Glutamatergic neuron (in vitro differentiated cells): ENCODE measurements at regions not wholly inside any gene's neighbourhood (a gene's known extent, or its start where the extent isn't known, plus 50 kb on each side); places are given as distances from the start of the nearest gene placed in this dataset.

Experiments used
- DNase-seq: peaks from one replicate; pipeline ENCODE4 v3.0.0; 2022
- H3K27ac Mint-ChIP-seq: one replicate; pipeline ENCODE4 v1.8.0; 2020; ENCODE audit warnings: mild to moderate bottlenecking, mixed read lengths, inconsistent platforms; ENCODE audit not compliant: unreplicated experiment
- H3K27me3 Mint-ChIP-seq: one replicate; pipeline ENCODE4 v1.8.0; 2020; ENCODE audit warnings: mild to moderate bottlenecking, moderate library complexity, mixed read lengths, inconsistent platforms; ENCODE audit not compliant: unreplicated experiment
- H3K36me3 Mint-ChIP-seq: one replicate; pipeline ENCODE4 v1.8.0; 2020; ENCODE audit warnings: mild to moderate bottlenecking, mixed read lengths, inconsistent platforms; ENCODE audit not compliant: unreplicated experiment
- H3K4me1 Mint-ChIP-seq: one replicate; pipeline ENCODE4 v1.8.0; 2020; ENCODE audit warnings: mild to moderate bottlenecking, low read depth, mixed read lengths, inconsistent platforms; ENCODE audit not compliant: unreplicated experiment
- H3K4me3 Mint-ChIP-seq: one replicate; pipeline ENCODE4 v1.8.0; 2020; ENCODE audit warnings: mild to moderate bottlenecking, mixed read lengths, inconsistent platforms; ENCODE audit not compliant: unreplicated experiment
- H3K9me3 Mint-ChIP-seq: one replicate; pipeline ENCODE4 v1.8.0; 2020; ENCODE audit warnings: mild to moderate bottlenecking, moderate library complexity, mixed read lengths, inconsistent platforms; ENCODE audit not compliant: unreplicated experiment
- CTCF ChIP-seq: fragments of 200-600 bp; sonication (generic); IDR thresholded peaks from one replicate; pipeline ENCODE4 v1.5.0; 2021; ENCODE audit not compliant: partially characterized antibody, unreplicated experiment

- H3K27ac Mint-ChIP-seq = peak overlapping the region; percentile 93
- TF ChIP-seq CTCF = no peak
- no peak for DNase-seq
- H3K36me3 Mint-ChIP-seq = peaks cover 6% of the 10 kb centered on the region
- peak overlapping the region; percentile 63 for H3K4me3 Mint-ChIP-seq
- peaks cover 10% of the 10 kb centered on the region for H3K9me3 Mint-ChIP-seq
- H3K27me3 Mint-ChIP-seq = peaks cover 5% of the 10 kb centered on the region
- peaks cover 16% of the 10 kb centered on the region for H3K4me1 Mint-ChIP-seq
These were observed 429.1 kb downstream of the SEMA3D start for GRCh38 chr7:84757761-84758160.

- DNase-seq = no peak
- H3K4me1 Mint-ChIP-seq = peaks cover 6% of the 10 kb centered on the region
- no peak for TF ChIP-seq CTCF
- peaks cover 2% of the 10 kb centered on the region for H3K27me3 Mint-ChIP-seq
- no peak overlapping the region for H3K4me3 Mint-ChIP-seq
- H3K27ac Mint-ChIP-seq = no peak overlapping the region
- no peaks in the 10 kb centered on the region for H3K36me3 Mint-ChIP-seq
- H3K9me3 Mint-ChIP-seq = no peaks in the 10 kb centered on the region
These were observed 440.5 kb downstream of the SEMA3D start for GRCh38 chr7:84746353-84746752.

GRCh38 chr7:84744385-84744784 lies 442.5 kb downstream of the SEMA3D start:
- no peak for DNase-seq
- Mint-ChIP-seq H3K4me1 (peaks cover 8% of the 10 kb centered on the region), H3K4me3 (no peak overlapping the region), H3K9me3 (no peaks in the 10 kb centered on the region), H3K27me3 (peaks cover 2% of the 10 kb centered on the region), H3K27ac (no peak overlapping the region), H3K36me3 (no peaks in the 10 kb centered on the region)
- TF ChIP-seq CTCF = no peak

- H3K9me3 Mint-ChIP-seq = no peaks in the 10 kb centered on the region
- no peak overlapping the region for H3K4me3 Mint-ChIP-seq
- H3K36me3 Mint-ChIP-seq = no peaks in the 10 kb centered on the region
- DNase-seq = no peak
- H3K4me1 Mint-ChIP-seq = peaks cover 6% of the 10 kb centered on the region
- H3K27me3 Mint-ChIP-seq = peaks cover 2% of the 10 kb centered on the region
- TF ChIP-seq CTCF = no peak
- no peak overlapping the region for H3K27ac Mint-ChIP-seq
These were observed 448.2 kb downstream of the SEMA3D start for GRCh38 chr7:84738583-84739150.

GRCh38 chr7:84735677-84736076 lies 451.2 kb downstream of the SEMA3D start:
- Mint-ChIP-seq H3K4me1 (peaks cover 6% of the 10 kb centered on the region), H3K27me3 (no peaks in the 10 kb centered on the region)

More at GRCh38 chr7:84735677-84736076, 451.2 kb downstream of the SEMA3D start:
- H3K27ac Mint-ChIP-seq = no peak overlapping the region
- no peak overlapping the region for H3K4me3 Mint-ChIP-seq
- DNase-seq = no peak
- H3K9me3 Mint-ChIP-seq = no peaks in the 10 kb centered on the region
- no peaks in the 10 kb centered on the region for H3K36me3 Mint-ChIP-seq
- no peak for TF ChIP-seq CTCF
